SU-DHL-6 (cell line): ENCODE measurements at regions not wholly inside any gene's neighbourhood (a gene's known extent, or its start where the extent isn't known, plus 50 kb on each side); places are given as distances from the start of the nearest gene placed in this dataset.

Experiments used
- CTCF ChIP-seq: fragments of 200-600 bp; sonication (generic); IDR thresholded peaks from one replicate; pipeline ENCODE4 v1.5.1; 2017; ENCODE audit warnings: antibody characterized with exemption, mild to moderate bottlenecking, low read length, moderate library complexity; ENCODE audit not compliant: insufficient read depth, poor library complexity, severe bottlenecking
- EZH2phosphoT487 ChIP-seq: fragments of 200-600 bp; sonication (generic), shearing (Covaris generic); conservative IDR thresholded peaks from 2 replicates; pipeline ENCODE4 v1.6.1; 2018; ENCODE audit warnings: mild to moderate bottlenecking, antibody characterized with exemption, low read length, moderate library complexity, mixed read lengths

DNA sequence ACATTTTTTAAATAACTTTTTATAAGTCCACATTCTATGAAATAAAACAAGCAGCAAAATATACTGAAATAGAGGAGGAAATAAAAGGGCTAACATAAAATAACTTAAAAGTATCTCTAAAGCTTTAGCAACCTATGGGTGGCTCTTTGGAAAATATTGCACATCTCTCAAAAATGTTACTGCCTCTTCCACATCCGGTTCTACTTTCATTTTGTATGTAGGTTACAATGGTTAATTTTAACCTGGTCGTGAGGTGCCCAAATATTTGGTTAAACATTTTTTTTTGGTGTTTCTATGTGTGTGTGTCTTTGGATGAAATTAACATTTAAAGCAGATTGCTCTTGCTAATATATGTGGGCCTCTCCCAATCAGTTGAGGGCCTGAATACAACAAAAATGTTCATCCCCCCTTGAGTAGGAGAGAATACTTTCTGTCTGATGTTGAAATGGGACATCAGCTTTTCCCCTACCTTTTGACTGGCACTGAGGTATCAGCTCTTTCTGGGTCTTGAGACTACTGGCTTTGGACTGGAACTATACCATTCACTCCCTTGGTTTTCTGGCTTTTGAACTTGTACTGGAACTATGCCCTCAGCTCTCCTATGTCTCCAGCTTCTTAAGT lies 353.0 kb downstream of the ADAM29 start:
- no peak for TF ChIP-seq CTCF
- TF ChIP-seq EZH2phosphoT487, result no peak
